Skeletal muscle satellite cell (primary cell): ENCODE measurements at regions not wholly inside any gene's neighbourhood (a gene's known extent, or its start where the extent isn't known, plus 50 kb on each side); places are given as distances from the start of the nearest gene placed in this dataset.

Experiments used
- H3K27me3 ChIP-seq: 2 replicates; pipeline ENCODE4 v1.7.0; 2013; ENCODE audit warnings: low read length; ENCODE audit not compliant: control insufficient read depth, insufficient read depth
- H3K36me3 ChIP-seq: 2 replicates; pipeline ENCODE4 v1.7.0; 2013; ENCODE audit warnings: mild to moderate bottlenecking, control low read depth, low read length; ENCODE audit not compliant: insufficient read depth
- H3K4me1 ChIP-seq: 2 replicates; pipeline ENCODE4 v1.7.0; 2013; ENCODE audit warnings: low read length; ENCODE audit not compliant: control insufficient read depth, insufficient read depth
- H3K4me2 ChIP-seq: 2 replicates; pipeline ENCODE4 v1.7.0; 2013; ENCODE audit warnings: mild to moderate bottlenecking, low read length
- H3K4me3 ChIP-seq: 2 replicates; pipeline ENCODE4 v1.7.0; 2013; ENCODE audit warnings: low read length
- H3K9ac ChIP-seq: 2 replicates; pipeline ENCODE4 v1.7.0; 2013; ENCODE audit warnings: mild to moderate bottlenecking, low read depth, low read length, moderate library complexity
- H3K9me3 ChIP-seq: replicated peaks from 2 replicates; pipeline ENCODE4 v1.7.0; 2013; ENCODE audit warnings: mild to moderate bottlenecking, control low read depth, low read length

DNA sequence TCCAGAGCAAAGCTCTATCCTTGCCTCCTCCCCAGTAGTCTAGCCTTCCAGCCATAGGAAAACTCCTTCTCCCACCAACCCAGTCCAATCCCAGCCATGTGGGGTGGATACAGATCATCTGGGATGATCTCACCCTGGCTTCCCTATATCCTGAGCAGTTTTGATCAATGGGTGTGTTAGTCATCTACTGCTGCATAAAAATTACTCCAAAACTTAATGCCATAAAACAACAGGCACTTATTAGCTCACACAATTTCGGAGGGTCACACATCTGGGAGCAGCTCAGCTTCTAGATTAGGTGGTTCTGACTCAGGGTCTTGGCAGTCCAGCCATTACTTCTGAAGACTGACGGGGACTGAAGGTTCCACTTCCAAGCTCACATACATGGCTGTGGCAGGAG is 190.4 kb downstream of the SPP2 start:
- Histone ChIP-seq H3K36me3 (no peaks in the 10 kb centered on the region), H3K4me1 (peaks cover 47% of the 10 kb centered on the region), H3K9me3 (no peaks in the 10 kb centered on the region), H3K4me2 (no peak overlapping the region), H3K4me3 (no peak overlapping the region), H3K9ac (no peak overlapping the region), H3K27me3 (no peaks in the 10 kb centered on the region)

DNA sequence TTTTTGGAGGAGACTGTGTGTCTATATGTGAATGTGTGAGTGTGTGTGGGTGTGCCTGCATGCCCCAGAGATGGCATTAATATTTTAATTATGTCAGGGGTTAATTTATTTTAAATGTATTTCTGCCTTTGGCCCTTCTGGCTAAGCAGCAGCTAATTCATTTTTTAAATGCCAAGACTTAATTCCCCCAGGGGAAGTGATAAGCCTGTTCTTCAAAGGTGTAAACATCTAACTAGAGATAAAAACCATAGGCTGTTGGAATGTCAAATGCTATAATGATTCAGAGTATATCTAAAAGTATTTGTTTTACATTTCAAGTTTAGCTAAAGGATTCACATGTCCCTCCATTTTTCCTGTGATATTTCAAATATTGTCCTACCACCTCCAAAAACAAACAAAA is 184.7 kb downstream of the SPP2 start:
- no peaks in the 10 kb centered on the region for H3K9me3 ChIP-seq
- H3K27me3 ChIP-seq = no peaks in the 10 kb centered on the region
- H3K4me3 ChIP-seq = no peak overlapping the region
- no peak overlapping the region for H3K9ac ChIP-seq
- no peaks in the 10 kb centered on the region for H3K4me1 ChIP-seq
- H3K36me3 ChIP-seq = no peaks in the 10 kb centered on the region
- no peak overlapping the region for H3K4me2 ChIP-seq

GRCh38 chr2:234231460-234231859 is 181.0 kb downstream of the SPP2 start:
- Histone ChIP-seq H3K4me3 (no peak overlapping the region), H3K36me3 (no peaks in the 10 kb centered on the region), H3K27me3 (no peaks in the 10 kb centered on the region), H3K4me1 (no peaks in the 10 kb centered on the region), H3K9me3 (no peaks in the 10 kb centered on the region), H3K9ac (no peak overlapping the region), H3K4me2 (no peak overlapping the region)

DNA sequence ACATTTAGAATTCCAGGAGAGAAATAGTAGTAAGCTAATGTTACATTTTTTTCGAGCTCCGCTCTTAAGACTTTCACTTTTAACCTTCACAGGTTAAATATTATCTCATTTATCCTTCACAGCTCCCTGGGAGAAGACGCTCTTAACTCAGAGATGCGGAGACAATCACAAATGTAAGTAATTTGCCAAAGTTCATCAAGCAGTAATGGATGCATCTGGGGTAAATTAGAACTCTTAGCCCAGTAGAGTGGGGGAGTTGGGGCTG is 168.5 kb downstream of the SPP2 start:
- H3K27me3 ChIP-seq = no peaks in the 10 kb centered on the region
- no peaks in the 10 kb centered on the region for H3K9me3 ChIP-seq
- H3K4me3 ChIP-seq = no peak overlapping the region
- no peak overlapping the region for H3K4me2 ChIP-seq
- H3K4me1 ChIP-seq = no peaks in the 10 kb centered on the region
- H3K36me3 ChIP-seq = no peaks in the 10 kb centered on the region
- H3K9ac ChIP-seq = no peak overlapping the region

DNA sequence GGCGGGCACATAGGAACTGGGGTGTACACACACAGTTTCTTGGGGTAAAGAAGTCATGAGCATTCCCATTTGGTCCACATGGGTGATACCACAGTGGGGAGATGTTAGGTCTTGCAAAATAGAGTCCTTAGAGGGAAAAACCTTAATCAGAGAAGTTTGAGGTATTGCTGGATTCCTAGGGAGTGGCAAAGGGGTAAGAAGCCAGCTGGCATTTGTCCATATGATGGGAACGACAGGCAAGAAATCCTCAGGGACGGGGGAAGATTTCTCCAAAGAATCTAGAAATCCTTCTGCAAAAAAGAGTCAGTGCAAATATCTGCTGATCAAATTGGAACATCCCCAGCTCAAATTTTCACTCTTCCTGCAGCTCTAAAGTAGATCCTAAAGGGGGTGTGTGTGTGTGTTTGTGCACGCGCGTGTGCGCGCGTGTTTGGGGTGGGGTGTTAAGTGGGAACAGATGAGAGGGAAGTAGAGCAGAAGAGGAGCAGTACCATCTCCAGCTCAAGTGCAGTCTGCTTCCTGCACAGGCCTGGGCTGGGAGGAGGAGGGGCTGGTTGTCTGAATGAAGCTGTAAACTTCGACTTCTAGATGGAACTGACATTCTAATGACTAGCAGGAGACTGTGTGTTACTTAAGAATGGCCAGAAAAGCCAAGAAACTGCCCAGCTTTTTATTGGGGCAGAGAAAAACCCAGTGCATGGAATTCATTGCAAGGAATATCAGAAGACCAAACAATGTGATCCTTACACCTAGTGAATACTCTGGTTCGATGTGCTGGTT is 168.0 kb downstream of the SPP2 start:
- Histone ChIP-seq H3K4me3 (no peak overlapping the region), H3K9ac (no peak overlapping the region), H3K4me1 (no peaks in the 10 kb centered on the region), H3K27me3 (no peaks in the 10 kb centered on the region), H3K4me2 (no peak overlapping the region), H3K9me3 (no peaks in the 10 kb centered on the region), H3K36me3 (no peaks in the 10 kb centered on the region)

- no peaks in the 10 kb centered on the region for H3K36me3 ChIP-seq
Measured at GRCh38 chr2:234212534-234212933, 162.0 kb downstream of the SPP2 start.

GRCh38 chr2:234211797-234212196 is 161.3 kb downstream of the SPP2 start:
- no peaks in the 10 kb centered on the region for H3K9me3 ChIP-seq
- H3K4me3 ChIP-seq = no peak overlapping the region
- H3K36me3 ChIP-seq = no peaks in the 10 kb centered on the region
- no peak overlapping the region for H3K4me2 ChIP-seq
- H3K27me3 ChIP-seq = no peaks in the 10 kb centered on the region
- H3K4me1 ChIP-seq = no peaks in the 10 kb centered on the region
- H3K9ac ChIP-seq = no peak overlapping the region

More at GRCh38 chr2:234212534-234212933, 162.0 kb downstream of the SPP2 start:
- Histone ChIP-seq H3K9me3 (no peaks in the 10 kb centered on the region), H3K4me1 (no peaks in the 10 kb centered on the region), H3K9ac (no peak overlapping the region), H3K4me3 (no peak overlapping the region), H3K4me2 (no peak overlapping the region), H3K27me3 (no peaks in the 10 kb centered on the region)

DNA sequence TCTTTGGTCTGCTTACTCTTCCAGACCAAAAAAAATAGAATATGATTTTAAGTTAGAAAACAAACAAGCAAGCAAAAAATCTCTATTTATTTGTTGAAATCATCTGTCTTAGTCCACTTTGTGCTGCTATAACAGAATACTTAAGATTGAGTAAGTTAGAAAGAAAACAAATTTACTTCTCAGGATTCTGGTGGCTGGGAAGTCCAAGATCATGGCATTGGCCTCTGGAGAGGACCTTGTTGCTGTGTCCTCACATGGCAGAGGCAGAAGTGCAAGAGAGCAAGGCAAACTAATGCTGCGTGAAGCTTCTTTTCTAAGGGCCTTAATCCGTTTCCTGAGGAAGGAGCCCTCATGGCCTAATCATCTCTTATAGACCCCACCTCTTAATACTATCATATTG is 156.2 kb downstream of the SPP2 start:
- Histone ChIP-seq H3K4me1 (peaks cover 22% of the 10 kb centered on the region), H3K36me3 (no peaks in the 10 kb centered on the region), H3K4me3 (no peak overlapping the region), H3K9me3 (no peaks in the 10 kb centered on the region), H3K4me2 (no peak overlapping the region), H3K9ac (no peak overlapping the region), H3K27me3 (no peaks in the 10 kb centered on the region)

DNA sequence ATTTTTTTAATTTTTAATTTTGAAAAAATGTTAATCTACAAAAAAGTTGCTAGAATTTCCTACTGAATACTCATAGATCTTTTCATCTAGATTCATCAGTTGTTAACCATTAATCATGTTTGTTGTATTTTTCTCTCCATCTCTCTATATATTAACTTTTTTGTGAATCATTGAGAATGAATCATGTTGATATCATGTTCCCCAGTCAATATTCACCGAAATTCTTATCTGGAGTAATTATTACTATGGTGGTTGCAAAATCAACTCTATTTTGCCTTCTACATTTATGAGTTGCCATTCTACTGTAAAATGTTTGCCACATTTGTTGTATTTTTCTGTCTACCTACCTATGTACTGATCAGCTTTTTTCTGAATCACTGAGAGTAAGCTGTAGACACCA is 154.0 kb downstream of the SPP2 start:
- H3K4me1 ChIP-seq = peaks cover 22% of the 10 kb centered on the region
- H3K27me3 ChIP-seq = no peaks in the 10 kb centered on the region
- H3K4me3 ChIP-seq = no peak overlapping the region
- H3K9me3 ChIP-seq = no peaks in the 10 kb centered on the region
- H3K4me2 ChIP-seq = peak overlapping the region; percentile 1
- H3K9ac ChIP-seq = no peak overlapping the region
- H3K36me3 ChIP-seq = no peaks in the 10 kb centered on the region

DNA sequence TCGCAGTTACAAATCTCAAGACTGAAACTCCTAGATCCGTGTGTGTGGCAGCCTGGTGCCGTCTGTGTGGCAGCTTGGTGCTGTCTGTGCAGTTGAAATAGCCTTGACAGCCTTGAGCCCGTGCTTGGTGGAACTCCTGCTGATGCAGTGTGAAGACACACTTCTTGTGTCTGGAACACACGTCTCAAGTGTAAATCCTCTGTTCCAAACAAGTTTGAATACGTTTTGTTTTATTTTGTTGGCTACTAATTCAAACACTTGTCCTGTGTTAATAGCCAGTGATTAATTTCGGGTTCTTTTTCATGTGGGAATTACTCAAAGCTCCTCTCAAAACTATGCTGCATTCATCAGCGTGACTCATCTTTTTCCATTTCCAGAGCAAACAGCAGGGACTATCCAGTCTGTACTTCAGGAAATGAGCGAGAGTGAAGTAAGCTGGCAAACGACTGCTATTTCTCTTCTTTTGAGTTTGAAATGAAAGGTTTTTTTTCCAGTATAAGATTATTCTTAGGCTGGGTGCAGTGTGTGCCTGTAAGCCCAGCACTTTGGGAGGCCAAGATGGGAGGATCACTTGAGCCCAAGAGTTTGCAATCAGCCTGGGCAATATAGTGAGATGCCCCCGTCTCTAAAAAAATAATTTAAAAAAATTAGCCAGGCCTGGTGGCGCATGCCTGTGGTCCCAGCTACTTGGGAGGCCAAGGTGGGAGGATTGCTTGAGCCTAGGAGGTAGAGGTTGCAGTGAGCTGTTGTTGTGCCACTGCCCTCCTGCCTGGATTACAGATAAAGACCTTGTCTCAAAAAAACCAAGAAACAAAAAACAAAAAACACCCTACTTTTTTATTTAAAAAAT is 152.9 kb downstream of the SPP2 start:
- Histone ChIP-seq H3K27me3 (peaks cover 7% of the 10 kb centered on the region), H3K36me3 (no peaks in the 10 kb centered on the region), H3K4me3 (peak overlapping the region; percentile 23), H3K9me3 (no peaks in the 10 kb centered on the region), H3K9ac (peak overlapping the region; percentile 27), H3K4me1 (peaks cover 22% of the 10 kb centered on the region), H3K4me2 (peak overlapping the region; percentile 74)

- Histone ChIP-seq H3K27me3 (peaks cover 7% of the 10 kb centered on the region), H3K36me3 (no peaks in the 10 kb centered on the region), H3K9ac (peak overlapping the region; percentile 27), H3K4me2 (peak overlapping the region; percentile 74), H3K4me1 (peaks cover 22% of the 10 kb centered on the region), H3K4me3 (no peak overlapping the region), H3K9me3 (no peaks in the 10 kb centered on the region)
Measured at GRCh38 chr2:234202601-234203000, 152.1 kb downstream of the SPP2 start.

DNA sequence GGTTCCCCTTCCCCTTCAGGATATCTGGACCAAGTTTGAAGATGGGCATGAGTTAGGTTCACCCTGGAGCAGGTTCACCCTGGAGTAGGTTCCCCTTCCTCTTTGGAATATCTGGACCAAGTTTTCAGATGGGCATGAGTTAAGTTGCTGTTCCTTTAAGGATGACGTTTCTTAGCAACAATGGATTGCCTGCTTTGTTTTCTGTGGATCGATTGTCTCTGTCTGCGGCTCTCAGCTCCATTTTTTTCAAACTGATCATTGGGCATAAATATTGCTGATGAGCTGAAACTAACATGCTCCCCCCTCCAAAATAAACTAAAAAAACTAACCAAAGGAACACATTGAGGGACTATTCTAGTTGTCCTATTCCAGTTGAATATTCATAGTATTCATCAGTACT is 149.5 kb downstream of the SPP2 start:
- Histone ChIP-seq H3K27me3 (peaks cover 12% of the 10 kb centered on the region), H3K36me3 (no peaks in the 10 kb centered on the region), H3K9me3 (no peaks in the 10 kb centered on the region), H3K4me3 (no peak overlapping the region), H3K4me1 (peaks cover 20% of the 10 kb centered on the region), H3K9ac (no peak overlapping the region), H3K4me2 (no peak overlapping the region)
